Spleen (tissue), 11 donors: ENCODE measurements at regions not wholly inside any gene's neighbourhood (a gene's known extent, or its start where the extent isn't known, plus 50 kb on each side); places are given as distances from the start of the nearest gene placed in this dataset.

ENCODE experiments used
- DNase-seq: peaks from one replicate; pipeline ENCODE4 v3.0.0-alpha.2; 2020
- H3K27ac ChIP-seq, 8 donors: fragments of 200-600 bp; sonication (generic) in 7 of 8; 1 replicate in 4 of 8; 2 replicates in 4 of 8; pipeline versions ENCODE4 v1.5.0 to v1.8.0; 2016 to 2021; ENCODE audit warnings: inconsistent platforms in 4 of 8, mild to moderate bottlenecking in 4 of 8, moderate library complexity in 1 of 8
- H3K27me3 ChIP-seq, 7 donors: fragments of 200-600 bp; sonication (generic) in 6 of 7; replicated peaks in 1 of 7; 1 replicate in 4 of 7; 2 replicates in 3 of 7; pipeline versions ENCODE4 v1.5.0 to v1.8.0; 2016 to 2021; ENCODE audit warnings: inconsistent platforms in 3 of 7, mild to moderate bottlenecking in 1 of 7
- H3K36me3 ChIP-seq, 6 donors: fragments of 200-600 bp; sonication (generic) in 5 of 6; 1 replicate in 4 of 6; 2 replicates in 2 of 6; pipeline versions ENCODE4 v1.5.0 to v1.8.0; 2016 to 2021; ENCODE audit warnings: inconsistent platforms in 2 of 6
- H3K4me1 ChIP-seq, 6 donors: fragments of 200-600 bp; sonication (generic) in 5 of 6; 1 replicate in 3 of 6; 2 replicates in 3 of 6; pipeline versions ENCODE4 v1.5.0 to v1.8.0; 2016 to 2021; ENCODE audit warnings: inconsistent platforms in 3 of 6
- H3K4me3 ChIP-seq, 8 donors: fragments of 200-600 bp; sonication (generic) in 7 of 8; 1 replicate in 4 of 8; 2 replicates in 4 of 8; pipeline versions ENCODE4 v1.5.0 to v1.8.0; 2016 to 2021; ENCODE audit warnings: inconsistent platforms in 4 of 8, mild to moderate bottlenecking in 4 of 8, moderate library complexity in 2 of 8
- H3K9me3 ChIP-seq, 8 donors: fragments of 200-600 bp; sonication (generic) in 7 of 8; 1 replicate in 4 of 8; 2 replicates in 4 of 8; pipeline versions ENCODE4 v1.5.0 to v1.8.0; 2016 to 2021; ENCODE audit warnings: inconsistent platforms in 4 of 8
- CTCF ChIP-seq, 11 experiments: fragments of 200-600 bp in 7 of 11; fragments of 450-650 bp in 4 of 11; sonication (generic) in 4 of 11; IDR thresholded peaks in 8 of 11; conservative IDR thresholded peaks in 3 of 11; 1 replicate in 7 of 11; 2 replicates in 4 of 11; pipeline versions ENCODE4 v1.4.0 to v1.8.0; 2016 to 2021; ENCODE audit warnings: antibody characterized with exemption in 11 of 11, inconsistent platforms in 4 of 11, mild to moderate bottlenecking in 1 of 11
- POLR2A ChIP-seq, 3 donors: fragments of 450-650 bp; IDR thresholded peaks; one replicate each; pipeline ENCODE4 v1.5.1; 2017; ENCODE audit warnings: antibody characterized with exemption in 3 of 3, mild to moderate bottlenecking in 1 of 3
- POLR2AphosphoS5 ChIP-seq, 3 donors: sonication (generic); formaldehyde crosslinking; IDR thresholded peaks; one replicate each; pipeline ENCODE4 v1.5.1; 2017; ENCODE audit warnings: antibody characterized with exemption in 3 of 3
- WGBS, 5 donors: extraction: QIAGEN DNeasy Blood & Tissue Kit in 3 of 5; methylation state at CpG; one replicate each; pipeline versions ENCODE4 v1.1.5 to v1.1.7; 2013 to 2018; 5-methylcytosine and 5-hydroxymethylcytosine counted together
- intact Hi-C: fragments of 100-400 bp; cut with DNase I; formaldehyde crosslinking; loops from one replicate; pipeline ENCODE4 v1.15.0; 2023; ENCODE audit warnings: low total_unique reads
- donor health status: healthy with polysubstance abuse.
- donor health status: DM: no; HTN: no; CAD: no; lungs with moderate emphysema.
- donor health status: DM: no; HTN: no; CAD: no.
- donor health status: Bipolar disorder and iron deficiency.
- donor health status: healthy.
- donor health status: DM: no; HTN: no; CAD: no.
- donor health status: DM: yes; HTN: yes; CAD: no.

- Histone ChIP-seq H3K4me3 (no peak overlapping the region), H3K36me3 (no peaks in the 10 kb centered on the region), H3K27ac (peak overlapping the region in 1 of 8 donors; percentile 51), H3K9me3 (no peaks in the 10 kb centered on the region), H3K27me3 (peaks cover 0 to 7% (median 0%) of the 10 kb centered on the region in 7 donors), H3K4me1 (peaks cover 0 to 13% (median 8%) of the 10 kb centered on the region in 6 donors)
- DNase-seq: no peak
- TF ChIP-seq POLR2AphosphoS5 (IDR thresholded peaks at IDR 0.05) (no peak), POLR2A (IDR thresholded peaks at IDR 0.05) (no peak), CTCF (IDR thresholded peaks at IDR 0.05 in 8 of 11, conservative IDR thresholded peaks at IDR 0.05 in 3 of 11) (no peak)
- intact Hi-C loops: no loop called here
- WGBS, 5 donors: 87 to 95% (median 91%) methylated on average over 7 of the region's 7 CpGs
These were observed 70.4 kb upstream of the PTPN1 start for GRCh38 chr20:50439539-50440453.

GRCh38 chr20:50442512-50442911 is 67.7 kb upstream of the PTPN1 start:
- intact Hi-C loops: no loop called here
- Histone ChIP-seq H3K4me1 (peaks cover 0 to 26% (median 6%) of the 10 kb centered on the region in 6 donors), H3K36me3 (no peaks in the 10 kb centered on the region), H3K9me3 (no peaks in the 10 kb centered on the region), H3K27ac (no peak overlapping the region), H3K4me3 (no peak overlapping the region), H3K27me3 (peaks cover 0 to 15% (median 0%) of the 10 kb centered on the region in 7 donors)
- DNase-seq: no peak
- WGBS, 5 donors: 77 to 87% (median 82%) methylated on average over 4 of the region's 4 CpGs
- TF ChIP-seq POLR2AphosphoS5 (IDR thresholded peaks at IDR 0.05) (no peak), POLR2A (IDR thresholded peaks at IDR 0.05) (no peak), CTCF (IDR thresholded peaks at IDR 0.05 in 8 of 11, conservative IDR thresholded peaks at IDR 0.05 in 3 of 11) (no peak)

GRCh38 chr20:50445354-50446151 is 64.6 kb upstream of the PTPN1 start:
- Histone ChIP-seq H3K27me3 (peaks cover 0 to 41% (median 0%) of the 10 kb centered on the region in 7 donors), H3K9me3 (no peaks in the 10 kb centered on the region), H3K27ac (no peak overlapping the region), H3K4me3 (no peak overlapping the region), H3K36me3 (no peaks in the 10 kb centered on the region), H3K4me1 (peaks cover 0 to 31% (median 12%) of the 10 kb centered on the region in 6 donors)
- intact Hi-C loops: no loop called here
- WGBS, 5 donors: 81 to 89% (median 84%) methylated on average over 13 of the region's 13 CpGs
- DNase-seq: no peak
- no peak for TF ChIP-seq CTCF (IDR thresholded peaks at IDR 0.05 in 8 of 11, conservative IDR thresholded peaks at IDR 0.05 in 3 of 11)
- TF ChIP-seq POLR2AphosphoS5 (IDR thresholded peaks at IDR 0.05): no peak
- no peak for TF ChIP-seq POLR2A (IDR thresholded peaks at IDR 0.05)
